Gastroesophageal sphincter (tissue), 4 donors: ENCODE measurements at regions not wholly inside any gene's neighbourhood (a gene's known extent, or its start where the extent isn't known, plus 50 kb on each side); places are given as distances from the start of the nearest gene placed in this dataset.

Source experiments
- ATAC-seq: fragments of 150-250 bp; one replicate; pipeline ENCODE4 v1.9.1; 2016; ENCODE audit warnings: mild to moderate bottlenecking, moderate library complexity
- H3K27ac ChIP-seq, 4 donors: fragments of 200-600 bp; sonication (generic) in 3 of 4; 1 replicate in 3 of 4; 2 replicates in 1 of 4; pipeline ENCODE4 v1.5.1; 2016 to 2019
- H3K27me3 ChIP-seq: fragments of 200-600 bp; sonication (generic); one replicate; pipeline ENCODE4 v1.5.1; 2019
- H3K36me3 ChIP-seq, 2 donors: fragments of 200-600 bp; sonication (generic); one replicate each; pipeline ENCODE4 v1.5.1; 2019; ENCODE audit warnings: control low read depth in 1 of 2
- H3K4me1 ChIP-seq, 3 donors: fragments of 200-600 bp; sonication (generic); 1 replicate in 2 of 3; 2 replicates in 1 of 3; pipeline ENCODE4 v1.5.1; 2016 to 2019; ENCODE audit warnings: control low read depth in 2 of 3
- H3K4me3 ChIP-seq, 2 donors: fragments of 200-600 bp; sonication (generic); one replicate each; pipeline ENCODE4 v1.5.1; 2019; ENCODE audit warnings: mild to moderate bottlenecking in 1 of 2, moderate library complexity in 1 of 2
- H3K9me3 ChIP-seq, 3 donors: fragments of 200-600 bp; sonication (generic); one replicate each; pipeline ENCODE4 v1.5.1; 2017 to 2019; ENCODE audit warnings: control low read depth in 2 of 3
- EP300 ChIP-seq: sonication (generic); formaldehyde crosslinking; IDR thresholded peaks from one replicate; pipeline ENCODE4 v1.6.1; 2017; ENCODE audit warnings: antibody characterized with exemption, mild to moderate bottlenecking
- POLR2A ChIP-seq, 2 donors: fragments of 450-650 bp; IDR thresholded peaks; one replicate each; pipeline ENCODE4 v1.6.1; 2017; ENCODE audit warnings: antibody characterized with exemption in 2 of 2, mild to moderate bottlenecking in 2 of 2, moderate library complexity in 1 of 2
- POLR2AphosphoS5 ChIP-seq: sonication (generic); formaldehyde crosslinking; IDR thresholded peaks from one replicate; pipeline ENCODE4 v1.6.1; 2017; ENCODE audit warnings: antibody characterized with exemption
- WGBS, 2 donors: methylation state at CpG; one replicate each; pipeline ENCODE4 v1.1.5; 2018; ENCODE audit warnings: low coverage in 1 of 2; 5-methylcytosine and 5-hydroxymethylcytosine counted together
- TF ChIP-seq, protein P1 (sequence below), 4 experiments: fragments of 200-600 bp in 2 of 4; fragments of 450-650 bp in 2 of 4; sonication (generic) in 1 of 4; IDR thresholded peaks; one replicate each; pipeline ENCODE4 v1.5.1; 2017 to 2019; ENCODE audit warnings: antibody characterized with exemption in 4 of 4, mild to moderate bottlenecking in 2 of 4, moderate library complexity in 2 of 4

DNA sequence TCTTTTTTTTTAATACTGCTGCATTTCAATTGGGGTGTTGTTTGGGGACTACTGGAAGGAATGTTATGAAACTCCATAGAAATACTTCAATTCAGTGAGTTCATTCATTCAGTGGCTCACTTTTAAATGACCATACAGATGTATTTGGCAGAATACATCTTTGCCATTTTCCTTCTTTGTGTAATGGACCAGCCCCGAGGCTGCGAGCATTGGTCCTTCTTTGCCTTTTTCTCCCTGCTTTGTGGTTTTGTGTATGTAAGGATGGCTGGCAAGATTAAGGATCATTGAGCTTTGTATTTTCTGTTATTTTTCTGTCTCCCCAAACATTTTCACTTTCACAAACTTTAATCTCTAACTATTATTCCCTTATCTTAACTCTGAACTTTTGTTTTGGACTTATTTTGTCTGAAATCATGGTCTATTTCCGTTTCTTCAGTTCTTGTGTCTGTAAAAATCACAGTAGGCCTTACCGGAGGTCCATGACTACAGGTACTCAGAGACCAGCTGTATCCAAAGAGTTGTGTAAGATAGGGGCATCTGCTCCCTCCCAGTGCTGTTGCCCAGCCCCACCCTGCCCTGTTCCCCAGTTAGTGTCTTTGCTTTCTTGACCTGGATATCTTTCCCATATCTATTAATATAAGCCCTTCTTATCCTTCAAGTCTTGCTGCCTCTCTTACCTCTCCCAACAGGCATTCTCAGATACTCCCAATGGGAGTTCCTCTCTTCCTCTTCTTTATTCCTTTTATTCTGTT lies 154.3 kb upstream of the DMRT1 start:
- Histone ChIP-seq H3K9me3 (no peaks in the 10 kb centered on the region), H3K27me3 (no peaks in the 10 kb centered on the region), H3K4me3 (peak overlapping the region in 1 of 2 donors; percentile 44), H3K27ac (peak overlapping the region; percentile 81 to 99 (median 90)), H3K4me1 (peaks cover 18 to 73% (median 18%) of the 10 kb centered on the region in 3 donors), H3K36me3 (no peaks in the 10 kb centered on the region)
- TF ChIP-seq POLR2AphosphoS5 (no peak), POLR2A (IDR thresholded peaks at IDR 0.05) (no peak), EP300 (no peak)
- TF ChIP-seq, protein P1, sequence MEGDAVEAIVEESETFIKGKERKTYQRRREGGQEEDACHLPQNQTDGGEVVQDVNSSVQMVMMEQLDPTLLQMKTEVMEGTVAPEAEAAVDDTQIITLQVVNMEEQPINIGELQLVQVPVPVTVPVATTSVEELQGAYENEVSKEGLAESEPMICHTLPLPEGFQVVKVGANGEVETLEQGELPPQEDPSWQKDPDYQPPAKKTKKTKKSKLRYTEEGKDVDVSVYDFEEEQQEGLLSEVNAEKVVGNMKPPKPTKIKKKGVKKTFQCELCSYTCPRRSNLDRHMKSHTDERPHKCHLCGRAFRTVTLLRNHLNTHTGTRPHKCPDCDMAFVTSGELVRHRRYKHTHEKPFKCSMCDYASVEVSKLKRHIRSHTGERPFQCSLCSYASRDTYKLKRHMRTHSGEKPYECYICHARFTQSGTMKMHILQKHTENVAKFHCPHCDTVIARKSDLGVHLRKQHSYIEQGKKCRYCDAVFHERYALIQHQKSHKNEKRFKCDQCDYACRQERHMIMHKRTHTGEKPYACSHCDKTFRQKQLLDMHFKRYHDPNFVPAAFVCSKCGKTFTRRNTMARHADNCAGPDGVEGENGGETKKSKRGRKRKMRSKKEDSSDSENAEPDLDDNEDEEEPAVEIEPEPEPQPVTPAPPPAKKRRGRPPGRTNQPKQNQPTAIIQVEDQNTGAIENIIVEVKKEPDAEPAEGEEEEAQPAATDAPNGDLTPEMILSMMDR (IDR thresholded peaks at IDR 0.05) = no peak
- no peak for ATAC-seq
- 96 to 100% methylated on average over 2 to 4 of the region's 4 CpGs for WGBS, 2 donors

DNA sequence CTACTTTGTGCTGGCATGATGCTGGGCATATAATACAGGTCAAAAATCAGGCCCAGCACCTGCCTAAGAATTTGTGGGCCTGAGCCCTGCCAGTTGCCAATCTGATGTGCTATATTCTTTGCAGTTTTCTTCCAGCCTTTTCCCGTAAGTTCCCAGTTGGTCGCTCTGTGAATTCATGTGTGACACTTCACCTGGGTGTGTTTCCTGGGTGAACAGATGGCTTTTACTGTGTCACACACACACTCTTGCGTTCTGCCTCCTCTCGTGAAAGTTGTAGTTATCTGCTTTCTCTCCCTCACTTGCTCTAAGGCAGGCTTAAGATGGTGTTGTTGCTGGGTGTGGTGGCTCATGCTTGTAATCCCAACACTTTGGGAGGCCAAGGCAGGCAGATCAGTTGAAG lies 153.5 kb upstream of the DMRT1 start:
- ATAC-seq = no peak
- no peak overlapping the region for H3K4me3 ChIP-seq
- H3K27ac ChIP-seq = peak overlapping the region in 3 of 4 donors; percentile 30 to 94 (median 81)
- no peaks in the 10 kb centered on the region for H3K9me3 ChIP-seq
- H3K27me3 ChIP-seq = no peaks in the 10 kb centered on the region
- no peaks in the 10 kb centered on the region for H3K36me3 ChIP-seq
- peaks cover 23 to 76% (median 23%) of the 10 kb centered on the region in 3 donors for H3K4me1 ChIP-seq
- 100% methylated on average over 2 of the region's 4 CpGs; no CpG with 5 or more reads in 1 of the 2 donors for WGBS, 2 donors
- no peak for TF ChIP-seq POLR2AphosphoS5
- TF ChIP-seq EP300 = no peak

DNA sequence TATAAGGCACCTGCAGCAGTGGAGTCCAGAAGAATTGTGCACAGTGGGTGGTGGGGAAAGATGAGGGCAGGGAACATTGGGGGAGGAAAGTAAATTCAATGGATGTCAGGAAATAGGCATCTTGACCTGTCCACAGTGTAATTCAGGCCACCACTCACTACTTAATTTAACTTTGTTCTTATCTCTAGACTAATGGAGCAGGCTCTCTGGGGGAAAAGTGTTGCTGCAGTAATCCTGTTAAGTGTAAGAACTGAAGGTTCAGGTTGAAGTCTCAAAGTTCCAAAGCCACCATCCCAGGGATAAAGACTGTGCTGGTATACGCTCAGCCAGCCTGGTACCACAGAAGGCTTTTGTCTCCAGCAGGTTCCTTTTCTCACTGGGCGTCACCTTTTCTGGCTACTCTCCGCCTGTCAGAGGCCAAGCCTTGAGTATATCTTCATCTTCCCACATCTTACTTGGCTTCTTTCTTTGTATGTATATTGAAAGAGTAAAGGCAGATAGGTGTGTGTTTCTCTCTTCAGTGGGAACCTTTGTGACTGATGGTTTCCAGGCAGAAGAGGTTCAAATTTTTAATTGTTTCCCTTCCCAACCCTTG lies 150.9 kb upstream of the DMRT1 start:
- Histone ChIP-seq H3K4me1 (peaks cover 22 to 74% (median 32%) of the 10 kb centered on the region in 3 donors), H3K9me3 (no peaks in the 10 kb centered on the region), H3K27me3 (no peaks in the 10 kb centered on the region), H3K36me3 (no peaks in the 10 kb centered on the region), H3K4me3 (no peak overlapping the region), H3K27ac (peak overlapping the region; percentile 75 to 100 (median 93))
- ATAC-seq = no peak
- WGBS, 2 donors = 100% methylated on average over 1 to 2 of the region's 3 CpGs
- no peak for TF ChIP-seq POLR2A (IDR thresholded peaks at IDR 0.05)
- TF ChIP-seq EP300 = no peak
- TF ChIP-seq, protein P1 (IDR thresholded peaks at IDR 0.05) = no peak
- TF ChIP-seq POLR2AphosphoS5 = no peak

DNA sequence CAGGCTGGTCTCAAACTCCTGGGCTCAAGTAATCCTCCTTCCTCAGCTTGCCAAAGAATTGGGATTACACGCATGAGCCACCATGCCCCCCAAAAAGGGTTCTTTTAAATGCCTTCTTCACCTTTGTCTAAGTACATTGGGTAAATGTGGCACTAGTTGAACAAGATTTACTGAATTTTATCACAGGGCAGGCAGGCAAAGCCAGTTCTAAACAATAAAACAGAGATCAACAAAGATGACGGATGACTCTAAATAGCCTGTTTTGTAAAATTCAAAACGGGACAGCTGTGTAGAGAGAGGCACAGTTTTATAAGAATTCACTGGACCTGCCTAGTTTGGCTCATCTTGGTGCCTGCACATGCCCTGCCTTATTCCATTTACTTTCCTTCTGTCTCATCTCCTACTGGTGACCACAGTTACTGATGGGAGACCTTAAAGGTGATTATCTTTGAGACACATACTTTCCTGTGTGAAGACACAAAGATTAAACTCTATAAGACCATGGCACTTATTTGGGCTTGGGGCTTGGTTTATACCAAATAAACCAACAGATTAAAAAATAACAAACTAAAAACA lies 149.6 kb upstream of the DMRT1 start:
- Histone ChIP-seq H3K27me3 (no peaks in the 10 kb centered on the region), H3K4me3 (no peak overlapping the region), H3K4me1 (peaks cover 24 to 74% (median 32%) of the 10 kb centered on the region in 3 donors), H3K9me3 (no peaks in the 10 kb centered on the region), H3K27ac (peak overlapping the region; percentile 90 to 100 (median 93)), H3K36me3 (no peaks in the 10 kb centered on the region)
- WGBS, 2 donors = 29 to 57% methylated on average over 2 to 3 of the region's 3 CpGs
- TF ChIP-seq, protein P1 (IDR thresholded peaks at IDR 0.05) = no peak
- no peak for TF ChIP-seq EP300
- TF ChIP-seq POLR2A (IDR thresholded peaks at IDR 0.05) = no peak
- no peak for TF ChIP-seq POLR2AphosphoS5
- ATAC-seq = no peak

DNA sequence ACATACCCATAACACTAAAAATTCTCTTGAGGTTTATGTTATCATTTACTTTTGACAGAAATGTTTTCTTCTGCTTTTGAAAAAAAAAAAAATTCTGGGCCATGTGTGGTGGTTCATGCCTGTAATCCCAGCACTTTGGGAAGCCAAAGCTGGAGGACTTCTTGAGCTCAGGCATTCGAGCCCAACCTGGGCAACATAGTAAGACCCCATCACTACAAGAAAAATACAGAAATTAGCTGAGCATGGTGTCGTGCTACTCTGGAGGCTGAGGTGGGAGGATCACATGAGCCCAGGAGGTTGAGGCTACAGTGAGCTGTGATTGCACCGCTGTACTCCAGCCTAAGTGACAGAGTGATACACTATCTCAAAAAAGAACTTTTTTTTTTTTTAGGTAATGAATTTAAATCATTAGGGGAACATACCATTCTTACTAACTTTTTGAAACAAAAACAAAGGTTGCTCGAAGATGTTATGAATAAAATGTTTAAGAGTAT lies 148.8 kb upstream of the DMRT1 start:
- ATAC-seq = peak; percentile 1
- TF ChIP-seq, protein P1 (IDR thresholded peaks at IDR 0.05) = no peak
- TF ChIP-seq POLR2A (IDR thresholded peaks at IDR 0.05) (no peak), POLR2AphosphoS5 (no peak), EP300 (no peak)
- Histone ChIP-seq H3K27ac (peak overlapping the region; percentile 90 to 100 (median 93)), H3K27me3 (no peaks in the 10 kb centered on the region), H3K9me3 (no peaks in the 10 kb centered on the region), H3K4me3 (peak overlapping the region in 1 of 2 donors; percentile 43), H3K36me3 (no peaks in the 10 kb centered on the region), H3K4me1 (peaks cover 29 to 74% (median 30%) of the 10 kb centered on the region in 3 donors)
- 48 to 53% methylated on average over 3 to 4 of the region's 4 CpGs for WGBS, 2 donors
